Stomach smooth muscle (tissue), 2 donors: ENCODE measurements at regions not wholly inside any gene's neighbourhood (a gene's known extent, or its start where the extent isn't known, plus 50 kb on each side); places are given as distances from the start of the nearest gene placed in this dataset.

Experiments
- H3K27ac ChIP-seq: one replicate; pipeline ENCODE4 v1.7.0; 2013; ENCODE audit warnings: mild to moderate bottlenecking, low read length, inconsistent platforms
- H3K27me3 ChIP-seq, 2 donors: one replicate each; pipeline ENCODE4 v1.7.0; 2013; ENCODE audit warnings: low read length in 2 of 2; ENCODE audit not compliant: insufficient read depth in 2 of 2, control insufficient read depth in 1 of 2
- H3K36me3 ChIP-seq, 2 donors: one replicate each; pipeline ENCODE4 v1.7.0; 2013; ENCODE audit warnings: low read length in 2 of 2; ENCODE audit not compliant: control insufficient read depth in 2 of 2, insufficient read depth in 2 of 2
- H3K4me1 ChIP-seq: one replicate; pipeline ENCODE4 v1.7.0; 2013; ENCODE audit warnings: low read length; ENCODE audit not compliant: control insufficient read depth, insufficient read depth
- H3K4me3 ChIP-seq, 2 donors: one replicate each; pipeline ENCODE4 v1.7.0; 2013; ENCODE audit warnings: low read length in 2 of 2
- H3K9ac ChIP-seq, 2 donors: one replicate each; pipeline ENCODE4 v1.7.0; 2013; ENCODE audit warnings: low read length in 2 of 2, mild to moderate bottlenecking in 1 of 2
- H3K9me3 ChIP-seq, 2 donors: one replicate each; pipeline ENCODE4 v1.7.0; 2013; ENCODE audit warnings: low read length in 2 of 2; ENCODE audit not compliant: control insufficient read depth in 2 of 2
- donor health status: healthy.
- donor health status: Pancreatic carcinoma.

GRCh38 chr3:146796078-146796477 lies 190.9 kb upstream of the PLSCR5 start:
- H3K4me1 ChIP-seq, result no peaks in the 10 kb centered on the region
- H3K4me3 ChIP-seq, result no peak overlapping the region
- no peaks in the 10 kb centered on the region for H3K36me3 ChIP-seq
- H3K9me3 ChIP-seq, result no peaks in the 10 kb centered on the region
- H3K27me3 ChIP-seq, result no peaks in the 10 kb centered on the region
- H3K9ac ChIP-seq, result no peak overlapping the region
- no peak overlapping the region for H3K27ac ChIP-seq

- no peaks in the 10 kb centered on the region for H3K36me3 ChIP-seq
- no peak overlapping the region for H3K9ac ChIP-seq
- no peaks in the 10 kb centered on the region for H3K4me1 ChIP-seq
- H3K27me3 ChIP-seq, result no peaks in the 10 kb centered on the region
- no peaks in the 10 kb centered on the region for H3K9me3 ChIP-seq
- H3K27ac ChIP-seq, result no peak overlapping the region
- no peak overlapping the region for H3K4me3 ChIP-seq
Observed at GRCh38 chr3:146783446-146783845, 178.3 kb upstream of the PLSCR5 start.

- Histone ChIP-seq H3K36me3 (no peaks in the 10 kb centered on the region), H3K27ac (no peak overlapping the region), H3K9ac (no peak overlapping the region), H3K4me1 (no peaks in the 10 kb centered on the region), H3K9me3 (no peaks in the 10 kb centered on the region), H3K27me3 (no peaks in the 10 kb centered on the region), H3K4me3 (no peak overlapping the region)
Observed at GRCh38 chr3:146781606-146782005, 176.5 kb upstream of the PLSCR5 start.

GRCh38 chr3:146781059-146781458 lies 175.9 kb upstream of the PLSCR5 start:
- no peaks in the 10 kb centered on the region for H3K36me3 ChIP-seq
- H3K27me3 ChIP-seq, result no peaks in the 10 kb centered on the region
- H3K9ac ChIP-seq, result no peak overlapping the region
- H3K4me1 ChIP-seq, result no peaks in the 10 kb centered on the region
- H3K4me3 ChIP-seq, result peak overlapping the region in 1 of 2 donors; percentile 20
- no peaks in the 10 kb centered on the region for H3K9me3 ChIP-seq
- no peak overlapping the region for H3K27ac ChIP-seq

- H3K4me3 ChIP-seq, result no peak overlapping the region
Observed at GRCh38 chr3:146780251-146780650, 175.1 kb upstream of the PLSCR5 start.

GRCh38 chr3:146777941-146778340 lies 172.8 kb upstream of the PLSCR5 start:
- H3K36me3 ChIP-seq, result no peaks in the 10 kb centered on the region
- H3K9me3 ChIP-seq, result no peaks in the 10 kb centered on the region
- H3K9ac ChIP-seq, result no peak overlapping the region
- no peaks in the 10 kb centered on the region for H3K4me1 ChIP-seq
- H3K4me3 ChIP-seq, result no peak overlapping the region
- H3K27me3 ChIP-seq, result no peaks in the 10 kb centered on the region
- no peak overlapping the region for H3K27ac ChIP-seq

More at GRCh38 chr3:146780251-146780650, 175.1 kb upstream of the PLSCR5 start:
- Histone ChIP-seq H3K27ac (no peak overlapping the region), H3K27me3 (no peaks in the 10 kb centered on the region), H3K4me1 (no peaks in the 10 kb centered on the region), H3K9me3 (no peaks in the 10 kb centered on the region), H3K9ac (no peak overlapping the region), H3K36me3 (no peaks in the 10 kb centered on the region)

GRCh38 chr3:146772211-146772743 lies 167.1 kb upstream of the PLSCR5 start:
- Histone ChIP-seq H3K9ac (no peak overlapping the region), H3K27ac (no peak overlapping the region), H3K4me1 (no peaks in the 10 kb centered on the region), H3K36me3 (no peaks in the 10 kb centered on the region), H3K9me3 (no peaks in the 10 kb centered on the region), H3K27me3 (no peaks in the 10 kb centered on the region), H3K4me3 (no peak overlapping the region)

GRCh38 chr3:146770881-146771280 lies 165.7 kb upstream of the PLSCR5 start:
- H3K9ac ChIP-seq, result no peak overlapping the region
- no peaks in the 10 kb centered on the region for H3K27me3 ChIP-seq
- no peaks in the 10 kb centered on the region for H3K4me1 ChIP-seq
- no peaks in the 10 kb centered on the region for H3K36me3 ChIP-seq
- no peak overlapping the region for H3K4me3 ChIP-seq
- H3K9me3 ChIP-seq, result no peaks in the 10 kb centered on the region
- H3K27ac ChIP-seq, result no peak overlapping the region

GRCh38 chr3:146770301-146770700 lies 165.2 kb upstream of the PLSCR5 start:
- Histone ChIP-seq H3K27ac (no peak overlapping the region), H3K9me3 (no peaks in the 10 kb centered on the region), H3K9ac (no peak overlapping the region), H3K36me3 (no peaks in the 10 kb centered on the region), H3K27me3 (no peaks in the 10 kb centered on the region), H3K4me1 (no peaks in the 10 kb centered on the region), H3K4me3 (no peak overlapping the region)

- no peaks in the 10 kb centered on the region for H3K36me3 ChIP-seq
- no peak overlapping the region for H3K4me3 ChIP-seq
- no peak overlapping the region for H3K27ac ChIP-seq
Observed at GRCh38 chr3:146757759-146758158, 152.6 kb upstream of the PLSCR5 start.

GRCh38 chr3:146750196-146750595 lies 145.1 kb upstream of the PLSCR5 start:
- Histone ChIP-seq H3K4me3 (no peak overlapping the region), H3K9me3 (no peaks in the 10 kb centered on the region), H3K36me3 (no peaks in the 10 kb centered on the region), H3K4me1 (no peaks in the 10 kb centered on the region), H3K9ac (no peak overlapping the region), H3K27ac (no peak overlapping the region), H3K27me3 (no peaks in the 10 kb centered on the region)

More at GRCh38 chr3:146757759-146758158, 152.6 kb upstream of the PLSCR5 start:
- no peaks in the 10 kb centered on the region for H3K27me3 ChIP-seq
- H3K9ac ChIP-seq, result no peak overlapping the region
- H3K4me1 ChIP-seq, result no peaks in the 10 kb centered on the region
- no peaks in the 10 kb centered on the region for H3K9me3 ChIP-seq
